HG02938 (cell line): ENCODE measurements at regions not wholly inside any gene's neighbourhood (a gene's known extent, or its start where the extent isn't known, plus 50 kb on each side); places are given as distances from the start of the nearest gene placed in this dataset.
"Not testable (repeated sequence)": the region's sequence is repeated elsewhere in the genome, so short reads cannot be mapped to it uniquely, and the experiment has no call there.

Experiments
- ATAC-seq: cut with Tn5 transposase; IDR thresholded peaks from one replicate; pipeline ENCODE4 v1.9.1; 2021; ENCODE audit warnings: mild to moderate bottlenecking, moderate library complexity; ENCODE audit not compliant: unreplicated experiment

DNA sequence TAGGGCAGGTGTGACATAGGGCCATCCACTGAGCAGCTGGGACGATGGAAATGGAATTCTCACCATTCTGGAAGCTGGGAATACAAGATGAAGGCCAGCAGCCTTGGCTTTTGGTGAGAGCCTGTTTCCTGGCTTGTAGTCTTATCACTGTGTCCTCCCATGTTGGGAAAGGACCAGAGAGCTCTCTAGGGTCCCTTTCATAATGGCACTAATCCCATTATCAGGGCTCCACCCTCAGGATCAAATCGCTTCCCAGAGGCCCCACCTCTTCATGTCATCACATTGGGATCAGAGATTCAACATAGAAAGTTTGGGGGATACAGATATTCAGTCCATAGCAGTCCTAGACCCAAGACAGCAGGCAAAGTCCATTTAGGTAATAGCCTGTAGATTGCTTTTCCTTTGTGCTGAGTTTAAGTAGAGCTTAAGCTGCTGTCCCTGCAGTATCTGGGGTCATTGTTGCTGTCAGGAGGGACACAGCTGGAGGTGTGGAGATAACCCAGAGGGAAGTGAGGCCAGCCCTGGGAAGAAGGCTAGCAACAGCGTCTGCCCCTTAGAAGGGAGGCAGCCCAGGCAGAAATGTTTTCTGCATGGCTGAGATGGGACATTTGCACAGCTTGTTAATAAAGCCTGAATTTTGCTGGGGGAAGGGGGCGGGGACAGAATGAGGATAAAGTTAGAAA lies 136.5 kb upstream of the GPR12 start:
- ATAC-seq: no peak

DNA sequence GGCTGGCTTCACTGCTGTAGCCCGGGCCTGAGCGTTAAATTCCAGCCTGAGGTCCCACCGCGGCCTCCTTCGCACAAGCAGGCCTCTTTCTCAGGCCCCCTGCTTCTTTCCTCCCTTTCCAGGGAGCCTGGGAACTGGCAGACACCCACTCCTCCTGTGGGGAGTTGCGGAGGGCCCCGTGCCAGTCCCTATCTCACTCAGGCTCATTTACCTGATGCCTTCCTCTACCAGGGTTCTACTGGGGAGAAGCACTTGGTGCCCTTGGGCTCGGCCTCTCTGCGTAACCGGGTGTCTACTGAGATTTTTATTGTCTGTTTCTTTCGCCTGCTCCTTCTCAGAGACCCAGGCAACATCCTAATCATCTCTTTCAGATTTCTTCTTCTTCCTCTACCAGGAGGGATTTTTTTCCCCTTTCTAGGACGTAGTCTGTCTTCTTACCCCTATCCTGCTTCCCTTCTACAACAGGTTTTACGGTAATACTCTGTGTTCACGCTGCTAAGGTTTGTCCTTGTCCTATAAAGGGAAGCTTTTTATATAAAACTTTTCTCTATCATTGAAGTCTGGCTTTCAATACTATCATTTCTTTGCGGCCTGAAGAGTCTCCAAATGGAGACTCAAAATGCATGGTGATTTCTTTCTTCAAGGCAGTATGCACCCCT lies 135.4 kb upstream of the GPR12 start:
- ATAC-seq: no peak

DNA sequence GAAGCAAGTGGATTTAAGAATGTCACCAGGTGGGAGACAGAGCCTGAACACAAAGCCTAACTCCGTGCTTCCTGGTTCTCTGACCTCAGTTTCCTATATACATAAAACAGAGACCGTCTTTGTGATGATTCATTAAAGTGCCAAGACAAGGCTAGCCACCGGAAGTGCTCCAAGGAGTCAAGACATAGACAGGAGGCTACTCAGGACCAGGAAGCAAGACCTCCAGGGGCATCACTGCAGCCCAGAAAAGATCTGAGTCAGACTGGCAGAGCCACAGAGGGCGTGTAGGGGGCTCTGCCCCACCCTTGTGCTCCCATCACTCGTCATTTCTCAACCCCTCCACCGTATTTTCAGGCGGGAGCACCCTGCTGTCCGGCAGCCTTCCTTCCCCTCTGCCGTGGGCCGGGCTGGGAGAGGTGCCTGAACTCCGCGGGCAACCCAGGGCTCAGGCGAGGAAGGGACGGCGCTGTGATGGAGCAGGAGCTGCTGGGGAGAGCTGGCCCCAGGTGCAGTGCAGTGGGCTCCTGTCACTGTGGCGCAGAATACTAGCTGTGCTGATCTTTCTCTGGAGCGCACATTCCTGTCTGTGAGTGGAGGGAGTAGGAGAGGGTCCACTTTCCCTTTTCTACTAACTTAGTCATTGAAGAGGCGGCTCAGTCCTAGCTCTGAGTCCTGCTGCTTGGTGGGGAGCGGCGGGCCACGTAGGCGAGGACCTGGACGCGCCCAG lies 134.7 kb upstream of the GPR12 start:
- ATAC-seq: no peak

DNA sequence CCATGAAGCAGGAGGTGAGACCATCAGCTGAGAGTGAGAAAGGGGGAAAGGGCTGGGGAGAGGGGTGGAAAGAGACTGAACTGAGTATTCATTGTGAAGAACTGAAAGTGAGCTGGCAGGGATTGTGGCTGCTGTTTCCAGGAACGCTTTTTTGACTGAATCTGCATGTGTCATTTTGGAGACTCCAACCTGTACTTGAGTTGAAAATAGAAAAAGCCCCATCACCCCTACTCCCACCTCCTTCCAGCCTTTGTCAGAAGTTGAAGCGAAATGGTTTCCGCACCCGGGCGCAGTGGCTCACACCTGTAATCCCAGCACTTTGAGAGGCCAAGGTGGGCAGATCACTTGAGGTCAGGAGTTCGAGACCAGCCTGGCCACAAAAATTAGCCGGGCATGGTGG lies 128.0 kb upstream of the GPR12 start:
- no peak for ATAC-seq

DNA sequence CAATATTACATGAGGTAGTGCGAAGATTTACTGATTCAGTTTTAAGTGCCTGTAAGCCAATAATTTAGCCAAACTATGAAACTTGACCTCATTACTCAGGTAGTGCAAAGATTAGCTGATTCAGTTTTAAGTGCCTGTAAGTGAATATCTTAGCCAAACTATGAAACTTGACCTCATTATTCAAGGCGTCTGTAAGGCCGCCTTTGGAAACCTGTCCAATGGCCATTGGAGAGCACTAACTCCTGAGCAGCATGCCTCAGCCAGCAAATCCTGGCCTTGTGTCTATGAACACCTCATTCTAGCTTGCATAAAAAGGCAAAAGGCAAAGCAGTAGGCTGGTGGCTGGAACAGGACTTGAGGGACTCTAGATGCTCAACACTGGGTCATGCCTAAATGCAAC lies 127.0 kb upstream of the GPR12 start:
- ATAC-seq: no peak

- ATAC-seq: no peak
Observed at GRCh38 chr13:26883613-26884257, 123.1 kb upstream of the GPR12 start.

DNA sequence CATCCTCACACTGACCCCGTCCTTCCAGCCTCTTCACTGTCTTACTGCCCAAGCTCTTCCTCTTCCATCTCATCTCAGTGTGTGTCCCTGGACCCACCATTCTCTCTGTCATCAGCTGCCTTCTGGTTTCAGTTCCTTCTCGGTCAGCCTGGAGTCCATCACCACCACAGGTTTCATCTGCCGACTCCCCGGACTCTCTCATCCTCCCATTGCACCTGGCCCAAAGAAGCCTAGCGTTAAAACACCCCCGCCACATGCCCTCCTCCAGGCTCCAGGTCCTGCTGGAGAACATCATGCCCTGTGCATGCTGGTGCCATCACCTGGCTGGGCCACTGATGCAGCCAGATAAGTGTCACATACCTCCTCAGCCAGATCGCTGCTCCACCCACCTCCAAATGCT lies 122.1 kb upstream of the GPR12 start:
- no peak for ATAC-seq

DNA sequence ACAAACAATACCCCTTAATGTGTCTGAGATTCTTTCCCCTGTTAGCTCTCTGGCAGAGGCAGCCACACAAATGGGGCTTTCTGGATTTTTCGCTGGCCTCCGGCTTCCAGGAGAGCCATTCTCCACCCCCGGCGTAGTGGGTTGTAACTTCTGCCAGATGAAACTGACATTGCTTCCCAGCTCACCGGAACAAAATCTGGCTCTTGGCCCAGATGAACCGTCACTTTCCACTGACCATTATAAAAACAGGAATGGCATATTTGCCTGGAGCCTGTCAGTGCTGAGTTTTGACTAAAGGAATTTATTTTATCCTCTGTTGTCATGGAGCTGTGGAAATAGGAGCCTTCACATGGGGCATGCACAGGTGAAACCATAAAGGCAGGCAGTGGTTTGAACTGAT lies 120.6 kb upstream of the GPR12 start:
- ATAC-seq: no peak

DNA sequence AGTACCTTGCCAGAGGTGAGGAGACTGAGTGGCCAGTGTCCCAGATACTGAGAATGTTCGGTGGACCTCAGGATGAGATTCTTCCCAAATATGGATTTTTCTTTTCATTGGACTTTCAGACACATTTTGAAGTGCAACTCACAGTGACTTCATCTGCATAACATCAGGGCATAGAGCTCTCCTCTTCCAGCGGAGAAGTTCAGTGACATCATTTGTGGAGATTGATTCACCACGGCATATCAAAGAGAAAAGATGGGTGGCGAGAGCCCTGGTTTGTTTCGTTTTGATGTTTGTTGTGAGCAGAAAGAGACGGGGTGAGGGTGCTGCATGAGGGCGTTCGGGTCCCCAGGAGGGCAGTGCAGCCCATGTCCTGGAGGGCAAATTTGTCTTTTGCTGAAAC lies 120.1 kb upstream of the GPR12 start:
- ATAC-seq: no peak

- ATAC-seq: no peak
Observed at GRCh38 chr13:26878438-26878837, 117.9 kb upstream of the GPR12 start.

DNA sequence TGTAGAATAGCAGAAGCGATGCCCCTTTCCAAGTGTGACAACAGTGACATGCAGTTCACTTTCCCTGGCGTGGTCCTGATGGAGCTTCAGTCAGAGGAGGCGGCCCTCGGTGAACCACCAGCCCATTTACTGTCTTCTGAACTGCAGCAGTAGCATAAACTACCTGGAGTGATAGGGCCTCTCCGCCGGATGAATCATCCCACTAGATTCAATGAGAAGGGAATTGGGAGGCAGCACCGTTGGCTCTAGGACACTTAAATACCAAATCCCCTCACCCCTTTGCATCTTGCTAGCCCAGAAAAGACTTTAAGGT lies 112.8 kb upstream of the GPR12 start:
- no peak for ATAC-seq

DNA sequence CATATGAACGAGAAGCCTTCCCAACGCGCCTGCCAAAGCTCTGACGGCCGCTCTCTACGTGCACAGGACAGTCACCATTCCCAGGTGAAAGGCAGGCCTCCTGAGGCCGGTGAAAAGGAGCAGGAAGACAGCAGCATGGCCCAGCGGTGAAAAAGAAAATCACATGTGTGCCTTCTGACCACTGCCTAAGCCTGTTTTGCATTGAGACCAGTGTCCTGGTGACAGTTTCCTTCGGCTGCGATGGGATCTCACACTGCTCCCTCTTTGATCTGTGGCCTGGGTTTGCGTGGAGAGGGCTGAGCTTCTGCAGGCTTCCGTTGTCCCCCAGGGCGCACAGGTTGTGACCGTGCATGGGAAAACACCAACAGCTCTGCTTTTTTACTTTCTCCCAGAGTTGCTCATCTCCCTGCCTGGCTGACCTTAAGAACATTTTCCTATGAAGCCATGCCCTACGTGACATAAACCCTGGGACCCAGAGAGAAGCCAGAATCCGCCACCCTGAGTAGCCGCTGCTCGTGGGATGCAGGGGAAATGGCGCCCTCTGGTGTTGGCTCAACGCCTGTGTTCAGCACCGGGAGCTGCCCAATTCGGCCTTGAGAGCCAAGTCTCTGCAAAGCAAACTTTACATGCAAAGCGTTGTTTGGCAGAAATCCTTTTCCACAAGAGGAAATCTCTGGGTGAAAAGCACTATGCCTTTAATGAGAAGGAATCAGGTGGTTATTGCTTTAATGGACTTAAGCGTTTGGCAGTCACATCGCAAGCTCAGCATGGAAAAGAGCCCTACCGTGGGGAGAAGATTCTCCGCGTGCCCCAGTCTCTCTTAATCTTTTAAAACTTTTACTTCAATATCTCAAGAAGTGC lies 112.2 kb upstream of the GPR12 start:
- no peak for ATAC-seq

DNA sequence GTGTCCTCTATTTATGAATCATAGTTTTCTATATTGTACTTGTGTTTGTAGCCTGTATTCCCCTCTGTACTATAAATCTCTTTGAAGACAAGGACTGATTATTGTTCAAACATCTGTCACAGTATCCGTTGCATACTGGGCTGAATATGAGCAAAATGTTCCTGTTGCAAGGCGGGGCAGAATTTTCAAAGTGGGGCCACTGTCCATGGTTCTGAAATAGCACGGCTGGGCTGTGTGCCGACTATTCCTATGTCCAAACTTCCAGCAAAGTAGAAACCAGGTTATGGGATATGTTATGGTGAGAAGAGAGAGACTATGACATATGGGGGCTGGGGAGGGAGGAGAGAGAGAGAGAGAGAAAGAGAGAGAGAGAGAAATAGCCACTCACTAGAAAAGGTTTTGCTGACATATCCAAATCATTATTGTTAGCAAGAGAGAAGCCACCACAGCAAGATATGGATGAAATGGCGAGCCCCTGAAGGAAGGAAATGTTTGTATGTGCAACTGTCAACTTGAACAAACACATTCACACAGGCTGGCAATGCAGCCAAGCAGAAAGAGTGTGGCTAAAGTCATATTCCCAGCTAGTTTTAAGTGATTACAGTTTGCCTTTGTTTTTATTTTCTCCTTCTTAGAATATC lies 107.0 kb upstream of the GPR12 start:
- no peak for ATAC-seq

- ATAC-seq: no peak
Observed at GRCh38 chr13:26864576-26864975, 104.0 kb upstream of the GPR12 start.

DNA sequence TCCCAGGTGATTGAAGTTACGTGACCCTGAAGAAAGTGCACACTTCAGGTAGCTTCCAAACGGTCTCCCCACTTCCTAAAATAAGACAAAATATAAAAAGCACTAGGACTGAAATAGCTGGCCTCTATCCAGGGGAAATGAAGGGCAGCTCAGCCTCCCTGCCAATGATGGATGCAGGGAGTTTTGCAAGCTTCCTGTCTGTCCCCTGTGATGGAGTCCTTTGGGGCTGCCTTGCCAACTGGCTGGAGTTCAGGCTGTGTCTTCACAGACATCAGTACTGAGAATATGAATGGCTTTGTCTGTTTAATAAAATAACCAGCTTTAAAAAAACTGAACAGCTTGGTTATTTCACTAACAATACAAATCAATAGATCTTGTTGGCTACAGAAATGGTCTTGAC lies 101.4 kb upstream of the GPR12 start:
- no peak for ATAC-seq

GRCh38 chr13:26855921-26856320 lies 95.3 kb upstream of the GPR12 start:
- ATAC-seq: no peak

- ATAC-seq: no peak
Observed at GRCh38 chr13:26855071-26855470, 94.5 kb upstream of the GPR12 start.

- no peak for ATAC-seq
Observed at GRCh38 chr13:26853323-26853722, 92.7 kb upstream of the GPR12 start.

DNA sequence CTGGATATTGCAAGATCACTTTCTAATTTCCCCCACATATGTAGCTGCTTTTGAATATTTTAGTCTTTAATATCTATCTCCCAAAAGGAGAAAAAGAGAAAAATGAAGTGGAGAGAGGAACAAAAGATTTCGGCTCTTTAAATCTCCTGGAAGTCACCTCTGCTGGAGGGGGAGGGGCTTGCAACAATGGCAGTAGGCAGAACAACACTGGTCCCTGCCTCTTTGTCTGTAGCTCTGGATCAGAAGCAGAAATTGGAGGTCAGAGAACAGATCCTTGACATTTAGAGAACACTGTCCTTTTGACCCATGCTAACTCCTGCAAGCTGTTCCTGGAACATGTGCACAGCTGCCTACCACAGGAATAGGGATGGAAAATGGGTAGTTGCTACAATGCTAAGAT lies 86.7 kb upstream of the GPR12 start:
- no peak for ATAC-seq

- ATAC-seq: not testable (repeated sequence)
Observed at GRCh38 chr13:26845063-26845462, 84.5 kb upstream of the GPR12 start.

- no peak for ATAC-seq
Observed at GRCh38 chr13:26839682-26840081, 79.1 kb upstream of the GPR12 start.
